GM12878 (cell line): ENCODE measurements at regions not wholly inside any gene's neighbourhood (a gene's known extent, or its start where the extent isn't known, plus 50 kb on each side); places are given as distances from the start of the nearest gene placed in this dataset.

Experiments
- CTCF ChIP-seq, 3 experiments: IDR thresholded peaks in 2 of 3; conservative IDR thresholded peaks in 1 of 3; 2 replicates each; pipeline ENCODE4 v1.5.1; 2011; ENCODE audit warnings: low read depth in 3 of 3, low read length in 3 of 3, mild to moderate bottlenecking in 3 of 3, control low read depth in 2 of 3, moderate library complexity in 2 of 3, inconsistent platforms in 1 of 3, mixed read lengths in 1 of 3; ENCODE audit not compliant: control insufficient read depth in 2 of 3, insufficient read depth in 1 of 3; ENCODE audit errors: extremely low read depth in 1 of 3
- TAF1 ChIP-seq: IDR thresholded peaks from 2 replicates; pipeline ENCODE4 v1.6.1; 2011; ENCODE audit warnings: mild to moderate bottlenecking, low read depth, low read length, borderline replicate concordance

DNA sequence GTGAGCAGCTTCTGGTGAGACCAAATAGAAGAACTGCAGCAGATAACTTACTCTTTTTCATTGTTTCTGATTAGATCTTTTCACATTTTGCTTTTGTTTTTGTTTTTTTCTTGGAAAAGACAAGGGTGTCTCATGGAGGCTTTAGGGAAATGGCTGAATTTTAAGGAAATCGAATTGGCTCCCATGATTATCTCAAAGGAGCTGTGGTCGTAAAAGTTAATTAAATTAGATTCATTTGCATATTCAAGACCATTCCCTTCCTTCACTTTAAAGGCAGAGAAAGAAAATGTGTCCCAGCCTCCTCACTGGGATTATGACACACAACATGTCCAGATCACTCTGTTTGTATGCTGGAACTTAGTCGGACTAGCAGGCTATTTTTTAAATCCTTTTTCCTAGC lies 106.4 kb upstream of the MDM1 start:
- no peak for TF ChIP-seq TAF1
- TF ChIP-seq CTCF (IDR thresholded peaks at IDR 0.05 in 2 of 3, conservative IDR thresholded peaks at IDR 0.05 in 1 of 3; ENCODE audit: control insufficient read depth in 2 of 3, extremely low read depth in 1 of 3, insufficient read depth in 1 of 3, low read depth in 3 of 3, low read length in 3 of 3): no peak
